Right renal cortex interstitium (tissue), 3 donors: ENCODE measurements at regions not wholly inside any gene's neighbourhood (a gene's known extent, or its start where the extent isn't known, plus 50 kb on each side); places are given as distances from the start of the nearest gene placed in this dataset.

Source experiments
- DNase-seq, 3 donors: peaks; one replicate each; pipeline ENCODE4 v3.0.0-alpha.2; 2013; ENCODE audit warnings: low read depth in 3 of 3, low spot score in 2 of 3

GRCh38 chr13:91100944-91101343 is 246.5 kb upstream of the MIR17HG start:
- DNase-seq = no peak

DNA sequence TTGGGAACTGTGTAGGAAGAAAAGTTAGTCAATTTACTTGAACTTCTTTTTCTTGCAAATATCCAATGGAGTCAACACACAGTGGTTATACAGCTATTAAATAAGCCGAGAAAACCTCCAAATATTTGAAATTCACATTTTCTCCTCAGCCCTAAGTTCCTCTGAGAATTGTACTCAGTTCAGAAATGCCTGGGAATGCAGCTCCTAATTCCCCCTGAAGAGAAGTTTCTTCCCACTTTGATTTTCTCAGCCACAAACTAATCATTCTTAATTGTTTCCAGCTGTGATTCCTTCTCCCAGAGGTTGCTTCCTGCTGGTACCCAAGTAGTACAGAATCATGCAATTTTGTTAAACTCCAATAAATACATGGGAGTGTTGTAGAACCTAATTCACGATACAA is 246.1 kb upstream of the MIR17HG start:
- no peak for DNase-seq

DNA sequence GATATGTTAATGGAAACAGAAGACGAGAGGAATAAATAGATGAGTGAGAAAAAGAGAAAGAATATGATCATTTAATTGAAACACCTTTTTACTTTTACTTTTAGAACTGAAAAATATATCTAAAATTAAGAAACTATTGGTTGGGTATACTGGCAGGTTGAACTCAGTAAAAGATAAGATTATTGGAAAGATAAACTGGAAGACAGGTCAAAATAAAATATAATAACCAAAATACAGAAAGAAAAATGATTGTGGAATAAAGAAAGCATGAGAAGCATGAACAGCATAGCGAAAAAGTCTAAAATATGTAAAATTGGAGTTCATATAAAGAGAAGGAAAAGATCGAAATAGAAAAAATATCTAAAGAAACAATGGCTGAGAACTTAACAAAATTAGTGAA is 242.2 kb upstream of the MIR17HG start:
- DNase-seq = no peak

DNA sequence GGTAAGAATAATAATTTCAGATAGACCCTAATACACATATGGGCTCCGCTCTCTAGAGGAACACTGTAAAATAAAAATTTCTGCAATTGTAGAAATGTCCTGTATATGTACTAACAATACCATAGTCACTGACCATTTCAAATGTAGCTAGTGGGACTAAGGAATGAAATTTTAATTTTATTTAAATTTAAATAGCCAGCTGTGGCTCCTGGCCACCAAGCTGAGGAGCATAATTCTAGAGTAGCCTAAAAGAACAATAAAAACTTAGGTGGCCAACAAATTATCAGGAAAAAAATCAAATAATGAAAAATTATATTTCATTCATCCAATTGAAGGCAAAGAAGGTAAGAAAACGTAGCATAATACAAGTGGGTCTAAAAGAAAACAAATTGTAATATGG is 240.9 kb upstream of the MIR17HG start:
- no peak for DNase-seq

DNA sequence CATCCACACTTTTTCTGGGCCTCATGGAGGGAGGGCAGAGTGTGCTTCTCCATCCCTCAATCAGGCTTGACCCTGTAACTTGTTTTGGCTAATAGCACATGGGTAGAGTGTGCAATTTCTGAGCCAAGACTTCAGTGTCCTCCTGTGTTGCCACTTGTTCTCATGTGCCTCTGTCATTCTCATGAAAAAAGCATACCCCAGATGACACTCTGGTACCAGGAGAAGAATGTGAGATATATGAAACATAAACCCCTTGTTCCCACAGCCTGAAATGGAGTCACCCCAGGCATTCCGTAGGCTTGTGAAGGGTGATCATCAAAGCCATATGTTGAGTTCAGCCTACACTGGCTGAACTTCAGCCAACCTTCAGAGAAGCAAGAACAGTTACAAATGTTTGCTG is 239.2 kb upstream of the MIR17HG start:
- no peak for DNase-seq

DNA sequence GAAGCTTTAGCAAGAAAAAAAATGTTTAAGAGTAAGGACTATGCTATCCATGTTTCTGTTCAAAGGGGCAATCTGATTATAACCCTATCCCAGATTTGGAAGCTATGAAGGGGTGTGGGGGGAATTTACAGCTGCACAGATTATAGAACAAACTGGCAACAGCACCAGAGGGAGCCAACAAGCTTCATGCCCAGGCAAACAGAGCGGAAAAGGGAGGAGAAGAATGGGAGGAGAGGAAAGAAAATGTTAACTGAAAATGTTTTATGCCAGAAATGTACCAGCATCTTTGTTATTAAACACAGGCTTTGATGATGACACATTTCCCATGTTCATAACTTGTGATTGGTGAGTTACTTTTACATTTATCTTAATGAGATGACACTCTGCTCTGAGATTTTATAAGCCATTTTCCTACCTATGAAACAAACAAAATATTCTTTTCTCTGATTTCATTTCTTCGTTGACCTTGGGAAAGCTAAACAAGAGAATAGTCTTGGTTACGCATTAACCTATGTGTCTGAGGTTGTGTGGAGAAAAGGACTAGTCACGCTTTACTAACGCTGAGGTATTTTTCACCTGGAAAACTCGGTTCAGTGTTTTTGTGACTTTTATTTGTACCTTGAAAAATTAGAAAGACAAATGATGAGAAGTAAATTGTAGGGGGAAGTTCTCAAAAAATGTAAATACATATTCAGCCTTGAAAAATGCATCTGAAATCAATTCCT is 235.8 kb upstream of the MIR17HG start:
- no peak for DNase-seq

GRCh38 chr13:91112201-91112923 is 235.1 kb upstream of the MIR17HG start:
- DNase-seq = no peak

GRCh38 chr13:91112924-91113277 is 234.6 kb upstream of the MIR17HG start:
- DNase-seq = no peak

- no peak for DNase-seq
These were observed 231.7 kb upstream of the MIR17HG start for GRCh38 chr13:91115776-91116175.

- no peak for DNase-seq
These were observed 230.1 kb upstream of the MIR17HG start for GRCh38 chr13:91117351-91117750.

- DNase-seq = no peak
These were observed 227.8 kb upstream of the MIR17HG start for GRCh38 chr13:91119643-91120042.

- DNase-seq = no peak
These were observed 224.7 kb upstream of the MIR17HG start for GRCh38 chr13:91122766-91123165.

DNA sequence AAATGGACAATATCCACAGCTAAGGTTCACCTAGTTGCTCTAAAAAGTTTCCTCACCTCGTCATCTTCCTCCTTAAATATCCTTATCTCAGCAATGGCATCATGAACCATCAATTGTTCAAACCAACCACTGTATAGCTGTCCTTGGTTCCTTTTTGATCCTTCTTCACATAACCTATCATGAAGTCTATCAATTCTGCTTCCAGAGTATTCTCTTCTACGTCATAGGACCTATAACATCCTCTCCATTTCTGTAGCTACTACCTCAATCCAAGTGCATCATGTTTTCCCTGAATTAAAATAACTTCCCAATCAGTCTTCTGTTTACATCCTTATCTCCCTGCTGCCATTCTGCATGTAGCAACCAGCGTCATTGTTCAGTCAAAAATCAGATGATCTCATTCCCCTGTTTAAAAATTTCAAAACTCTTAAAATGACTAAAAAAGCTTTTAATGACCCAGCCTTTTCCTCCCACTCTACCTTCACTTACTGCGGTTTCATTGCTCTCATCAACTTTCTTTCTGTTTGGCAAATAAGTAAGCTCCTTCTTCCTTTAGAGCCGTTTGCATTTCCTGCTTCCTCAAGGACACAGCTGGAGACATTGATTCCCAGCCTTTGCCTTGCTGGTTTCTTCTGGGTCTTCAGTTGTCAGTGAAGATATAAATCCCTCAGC is 223.9 kb upstream of the MIR17HG start:
- no peak for DNase-seq

- DNase-seq = no peak
These were observed 220.7 kb upstream of the MIR17HG start for GRCh38 chr13:91126806-91127205.

GRCh38 chr13:91127995-91128394 is 219.5 kb upstream of the MIR17HG start:
- DNase-seq = no peak

DNA sequence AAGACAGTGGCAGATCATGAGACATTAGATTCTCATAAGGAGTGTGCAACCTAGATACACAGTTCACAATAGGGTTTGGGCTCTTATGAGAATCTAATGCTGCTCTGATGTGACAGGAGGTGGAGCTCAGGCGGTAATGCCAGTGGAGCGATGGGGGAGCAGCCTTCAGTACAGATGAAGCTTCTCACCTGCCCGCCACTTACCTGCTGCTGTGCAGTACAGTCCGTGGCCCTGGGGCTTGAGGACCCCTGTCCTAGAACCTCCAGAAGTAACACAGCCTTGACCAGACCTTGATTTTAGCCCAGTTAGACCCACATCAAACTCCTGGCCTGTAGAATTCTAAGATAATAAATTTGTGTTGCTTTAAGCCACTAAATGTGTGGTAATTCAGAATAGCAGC is 215.1 kb upstream of the MIR17HG start:
- no peak for DNase-seq

GRCh38 chr13:91132786-91133185 is 214.7 kb upstream of the MIR17HG start:
- no peak for DNase-seq

DNA sequence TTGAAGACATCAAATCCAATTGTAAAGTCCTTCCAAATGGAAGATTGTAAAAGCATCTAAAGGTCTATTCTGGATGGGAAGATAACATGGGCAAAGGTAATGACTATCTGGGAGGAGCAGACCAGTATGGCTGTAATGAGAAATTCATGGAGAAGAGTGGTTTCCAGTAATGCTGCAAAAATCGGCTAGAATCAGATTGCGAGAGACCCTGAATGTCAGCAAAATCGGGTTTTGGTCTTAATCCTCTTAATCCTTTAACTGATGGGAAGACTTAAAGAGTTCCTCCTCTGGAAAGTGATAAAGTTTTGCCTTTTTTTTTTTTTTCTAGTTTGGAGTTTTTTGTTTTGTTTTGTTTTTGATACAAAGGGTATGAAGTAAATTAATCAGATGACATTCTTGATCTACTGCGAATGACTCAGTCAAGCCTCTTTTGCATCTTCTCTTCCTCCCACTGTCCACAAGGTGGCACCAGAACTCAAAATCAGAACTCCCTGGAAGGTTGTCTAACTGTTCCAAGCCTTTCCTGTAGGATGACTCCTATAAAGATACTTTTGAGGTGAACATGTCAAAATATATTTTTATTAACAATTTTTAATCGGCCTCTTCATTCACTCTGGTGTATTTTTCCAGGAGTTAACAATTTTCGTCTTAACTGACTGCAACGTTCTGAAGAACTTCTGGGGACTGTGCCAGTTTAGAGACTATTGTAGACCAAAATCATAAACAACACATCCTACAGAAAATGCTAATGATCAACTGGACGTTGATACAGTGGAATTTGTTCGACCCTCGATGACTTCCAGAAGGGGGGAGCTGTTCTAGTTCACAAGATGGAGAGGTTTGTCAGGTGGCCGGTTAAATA is 213.3 kb upstream of the MIR17HG start:
- DNase-seq = no peak

- no peak for DNase-seq
These were observed 212.7 kb upstream of the MIR17HG start for GRCh38 chr13:91134803-91135184.

DNA sequence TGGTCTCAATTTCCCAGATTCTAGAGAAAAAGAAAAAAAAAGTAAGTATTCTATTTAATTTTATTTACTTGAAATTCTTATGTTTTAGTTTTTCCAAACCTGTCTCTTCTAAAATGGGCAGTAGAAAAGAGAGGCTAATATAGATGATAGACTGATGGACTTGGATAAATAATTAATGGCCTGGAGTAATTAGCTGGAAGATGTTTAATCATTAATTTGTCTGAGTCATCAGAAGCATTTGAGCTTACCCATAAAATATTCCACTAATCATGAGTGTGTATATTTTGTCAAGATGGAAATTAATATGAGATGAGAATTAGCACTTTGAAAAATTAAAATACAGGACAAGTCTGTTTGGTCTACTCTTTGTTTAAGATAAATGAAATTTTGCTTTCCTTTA is 212.1 kb upstream of the MIR17HG start:
- no peak for DNase-seq

- no peak for DNase-seq
These were observed 211.5 kb upstream of the MIR17HG start for GRCh38 chr13:91135968-91136367.
